GM18511 (cell line): ENCODE measurements at regions not wholly inside any gene's neighbourhood (a gene's known extent, or its start where the extent isn't known, plus 50 kb on each side); places are given as distances from the start of the nearest gene placed in this dataset.

ENCODE experiments used
- ATAC-seq: cut with Tn5 transposase; IDR thresholded peaks from one replicate; pipeline ENCODE4 v1.9.1; 2021; ENCODE audit warnings: mild to moderate bottlenecking, moderate library complexity; ENCODE audit not compliant: unreplicated experiment

- no peak for ATAC-seq
These were observed 55.8 kb downstream of the KCNE4 start for GRCh38 chr2:223107825-223108224.

GRCh38 chr2:223108351-223109050, 56.5 kb downstream of the KCNE4 start:
- ATAC-seq: no peak

- no peak for ATAC-seq
These were observed 57.4 kb downstream of the KCNE4 start for GRCh38 chr2:223109341-223109740.

- no peak for ATAC-seq
These were observed 61.2 kb downstream of the KCNE4 start for GRCh38 chr2:223113161-223113560.

- ATAC-seq: no peak
These were observed 62.2 kb downstream of the KCNE4 start for GRCh38 chr2:223114170-223114569.

- no peak for ATAC-seq
These were observed 62.9 kb downstream of the KCNE4 start for GRCh38 chr2:223114917-223115316.

GRCh38 chr2:223117533-223117932, 65.5 kb downstream of the KCNE4 start:
- ATAC-seq: no peak

- ATAC-seq: no peak
These were observed 69.3 kb downstream of the KCNE4 start for GRCh38 chr2:223121283-223121682.

- ATAC-seq: no peak
These were observed 70.8 kb downstream of the KCNE4 start for GRCh38 chr2:223122781-223123180.

GRCh38 chr2:223123855-223124610, 72.0 kb downstream of the KCNE4 start:
- ATAC-seq: no peak

- no peak for ATAC-seq
These were observed 89.6 kb downstream of the KCNE4 start for GRCh38 chr2:223141606-223142005.

- no peak for ATAC-seq
These were observed 90.1 kb downstream of the KCNE4 start for GRCh38 chr2:223142118-223142517.

GRCh38 chr2:223147431-223147830, 95.4 kb downstream of the KCNE4 start:
- no peak for ATAC-seq

- ATAC-seq: no peak
These were observed 96.5 kb downstream of the KCNE4 start for GRCh38 chr2:223148516-223148915.

GRCh38 chr2:223155956-223156355, 104.0 kb downstream of the KCNE4 start:
- no peak for ATAC-seq

GRCh38 chr2:223161873-223162458, 110.0 kb downstream of the KCNE4 start:
- no peak for ATAC-seq

- no peak for ATAC-seq
These were observed 113.6 kb downstream of the KCNE4 start for GRCh38 chr2:223165423-223166214.

GRCh38 chr2:223166215-223166493, 114.2 kb downstream of the KCNE4 start:
- no peak for ATAC-seq

GRCh38 chr2:223166983-223167650, 115.1 kb downstream of the KCNE4 start:
- no peak for ATAC-seq

GRCh38 chr2:223169830-223170605, 118.0 kb downstream of the KCNE4 start:
- ATAC-seq: peak; percentile 88
